WTC11 (cell line): ENCODE measurements at regions not wholly inside any gene's neighbourhood (a gene's known extent, or its start where the extent isn't known, plus 50 kb on each side); places are given as distances from the start of the nearest gene placed in this dataset.

Experiments
- ATAC-seq: fragments of 200-7000 bp; cut with Tn5 transposase; 2 replicates; pipeline ENCODE4 v1.10.0; 2021; ENCODE audit warnings: mild to moderate bottlenecking, moderate library complexity
- CTCF ChIA-PET: fragments of 300-600 bp; sonication (Branson Sonifier 250); formaldehyde crosslinking; loops from one replicate; lab custom pipeline; 2021; ENCODE audit warnings: antibody characterized with exemption; lab: Charles Lee
- POLR2A ChIA-PET: fragments of 350-600 bp; sonication (Branson Sonifier 250); formaldehyde crosslinking; loops from one replicate; lab custom pipeline; 2021; ENCODE audit warnings: antibody characterized with exemption; lab: Charles Lee
- DNase-seq: peaks from one replicate; pipeline ENCODE4 v3.0.0; 2021; ENCODE audit warnings: low spot score
- H3K27ac Mint-ChIP-seq: 2 replicates; pipeline ENCODE4 v1.8.0; 2021; ENCODE audit warnings: mixed read lengths
- H3K27me3 Mint-ChIP-seq: 2 replicates; pipeline ENCODE4 v1.8.0; 2021; ENCODE audit warnings: low read depth, mild to moderate bottlenecking, moderate library complexity, mixed read lengths
- H3K36me3 Mint-ChIP-seq: 2 replicates; pipeline ENCODE4 v1.8.0; 2021; ENCODE audit warnings: mixed read lengths
- H3K4me1 Mint-ChIP-seq: 2 replicates; pipeline ENCODE4 v1.8.0; 2022; ENCODE audit warnings: mixed read lengths
- H3K4me3 Mint-ChIP-seq: 2 replicates; pipeline ENCODE4 v1.8.0; 2021; ENCODE audit warnings: mild to moderate bottlenecking, moderate library complexity, mixed read lengths
- H3K9me3 Mint-ChIP-seq: 2 replicates; pipeline ENCODE4 v1.8.0; 2021; ENCODE audit warnings: mixed read lengths
- ATF1 ChIP-seq: sonication (generic); formaldehyde crosslinking; IDR thresholded peaks from 2 replicates; pipeline ENCODE4 v1.8.1; 2023; ENCODE audit warnings: mild to moderate bottlenecking, moderate library complexity, missing genetic modification reagents
- ATF2 ChIP-seq: sonication (generic); formaldehyde crosslinking; IDR thresholded peaks from 2 replicates; pipeline ENCODE4 v1.8.1; 2022; ENCODE audit warnings: low read depth, missing genetic modification reagents, borderline replicate concordance
- CREM ChIP-seq: sonication (generic); formaldehyde crosslinking; IDR thresholded peaks from 2 replicates; pipeline ENCODE4 v1.8.1; 2022; ENCODE audit warnings: mild to moderate bottlenecking, missing genetic modification reagents, moderate library complexity
- GTF2I ChIP-seq: fragments of 250-450 bp; sonication (Bioruptor Pico); conservative IDR thresholded peaks from 2 replicates; pipeline ENCODE4 v1.4.0; 2021; ENCODE audit warnings: mild to moderate bottlenecking
- JAZF1 ChIP-seq: fragments of 250-450 bp; sonication (Bioruptor Pico); IDR thresholded peaks from 2 replicates; pipeline ENCODE4 v1.9.0; 2021; ENCODE audit warnings: moderate library complexity, mild to moderate bottlenecking, inconsistent platforms
- JUN ChIP-seq: sonication (generic); formaldehyde crosslinking; IDR thresholded peaks from 2 replicates; pipeline ENCODE4 v1.8.0; 2023; ENCODE audit warnings: mild to moderate bottlenecking, missing genetic modification reagents
- NFYB ChIP-seq: sonication (generic); formaldehyde crosslinking; conservative IDR thresholded peaks from 2 replicates; pipeline ENCODE4 v1.8.0; 2022; ENCODE audit warnings: low read depth, missing genetic modification reagents
- RELA ChIP-seq: sonication (generic); formaldehyde crosslinking; IDR thresholded peaks from 2 replicates; pipeline ENCODE4 v1.8.1; 2022; ENCODE audit warnings: missing genetic modification reagents, mild to moderate bottlenecking, borderline replicate concordance
- SMAD3 ChIP-seq: sonication (generic); formaldehyde crosslinking; IDR thresholded peaks from 2 replicates; pipeline ENCODE4 v1.8.0; 2022; ENCODE audit warnings: missing genetic modification reagents, mild to moderate bottlenecking, borderline replicate concordance
- SMAD4 ChIP-seq: sonication (generic); formaldehyde crosslinking; IDR thresholded peaks from 2 replicates; pipeline ENCODE4 v1.8.0; 2022; ENCODE audit warnings: mild to moderate bottlenecking, missing genetic modification reagents
- TP53 ChIP-seq: sonication (generic); formaldehyde crosslinking; IDR thresholded peaks from 2 replicates; pipeline ENCODE4 v1.8.1; 2023; ENCODE audit warnings: mild to moderate bottlenecking, missing genetic modification reagents
- ZNF138 ChIP-seq: sonication (generic); formaldehyde crosslinking; conservative IDR thresholded peaks from 2 replicates; pipeline ENCODE4 v1.8.1; 2022; ENCODE audit warnings: mild to moderate bottlenecking, moderate library complexity, missing genetic modification reagents
- ZNF232 ChIP-seq: sonication (generic); formaldehyde crosslinking; IDR thresholded peaks from 2 replicates; pipeline ENCODE4 v1.8.0; 2022; ENCODE audit warnings: mild to moderate bottlenecking, missing genetic modification reagents
- ZNF396 ChIP-seq: fragments of 250-450 bp; sonication (Bioruptor Pico); IDR thresholded peaks from 2 replicates; pipeline ENCODE4 v1.8.0; 2021; ENCODE audit warnings: mild to moderate bottlenecking, moderate library complexity, borderline replicate concordance
- ZNF425 ChIP-seq: fragments of 250-450 bp; sonication (Bioruptor Pico); conservative IDR thresholded peaks from 2 replicates; pipeline ENCODE4 v1.9.0; 2021; ENCODE audit warnings: mild to moderate bottlenecking
- ZNF532 ChIP-seq: fragments of 250-450 bp; sonication (Bioruptor Pico); IDR thresholded peaks from 2 replicates; pipeline ENCODE4 v1.9.0; 2021; ENCODE audit warnings: mild to moderate bottlenecking, borderline replicate concordance
- TF ChIP-seq, protein P1 (sequence below): sonication (generic); formaldehyde crosslinking; IDR thresholded peaks from 2 replicates; pipeline ENCODE4 v1.8.0; 2022; ENCODE audit warnings: mild to moderate bottlenecking, missing genetic modification reagents
- TF ChIP-seq, protein P2 (sequence below): sonication (generic); formaldehyde crosslinking; IDR thresholded peaks from 2 replicates; pipeline ENCODE4 v1.8.1; 2023; ENCODE audit warnings: mild to moderate bottlenecking, missing genetic modification reagents

- TF ChIP-seq ATF2 (CRISPR knock-in tag) (no peak), ZNF396 (CRISPR knock-in tag) (no peak), SMAD4 (CRISPR knock-in tag) (no peak)
Observed at GRCh38 chr3:54042259-54042823, 80.0 kb upstream of the CACNA2D3 start (continued).

DNA sequence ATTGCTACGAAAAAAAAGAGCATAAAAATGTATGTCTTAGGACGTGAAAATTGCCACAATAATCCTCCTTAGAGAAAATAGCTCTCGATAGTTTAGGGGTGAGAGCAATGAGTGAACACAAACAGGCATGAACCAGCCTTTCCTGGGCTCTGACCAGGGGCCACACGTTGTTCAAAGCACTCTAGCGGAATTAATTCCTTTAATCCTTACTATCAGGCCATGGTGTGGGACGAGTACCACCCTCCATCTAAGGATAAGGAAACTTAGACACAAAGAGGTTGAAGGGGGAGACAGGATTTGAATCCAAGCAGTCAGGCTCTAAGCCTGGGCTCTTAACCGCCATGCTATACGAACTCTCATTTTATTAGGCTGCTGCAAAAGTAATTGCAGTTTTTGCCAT lies 81.9 kb upstream of the CACNA2D3 start:
- no peak overlapping the region for H3K4me3 Mint-ChIP-seq
- peaks cover 10% of the 10 kb centered on the region for H3K4me1 Mint-ChIP-seq
- H3K27me3 Mint-ChIP-seq, result no peaks in the 10 kb centered on the region
- H3K27ac Mint-ChIP-seq, result no peak overlapping the region
- DNase-seq (no peak), ATAC-seq (no peak)
- no peaks in the 10 kb centered on the region for H3K9me3 Mint-ChIP-seq
- ChIA-PET POLR2A (no interaction called here), CTCF (no interaction called here)
- TF ChIP-seq NFYB (CRISPR knock-in tag), result no peak
- TF ChIP-seq CREM (CRISPR knock-in tag), result no peak
- TF ChIP-seq SMAD3 (CRISPR knock-in tag), result no peak
- TF ChIP-seq JUN, result no peak
- TF ChIP-seq ZNF138, result no peak
- no peak for TF ChIP-seq JAZF1 (CRISPR knock-in tag)
- TF ChIP-seq, protein P1, sequence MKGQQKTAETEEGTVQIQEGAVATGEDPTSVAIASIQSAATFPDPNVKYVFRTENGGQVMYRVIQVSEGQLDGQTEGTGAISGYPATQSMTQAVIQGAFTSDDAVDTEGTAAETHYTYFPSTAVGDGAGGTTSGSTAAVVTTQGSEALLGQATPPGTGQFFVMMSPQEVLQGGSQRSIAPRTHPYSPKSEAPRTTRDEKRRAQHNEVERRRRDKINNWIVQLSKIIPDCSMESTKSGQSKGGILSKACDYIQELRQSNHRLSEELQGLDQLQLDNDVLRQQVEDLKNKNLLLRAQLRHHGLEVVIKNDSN, result no peak
- no peak for TF ChIP-seq ZNF425 (CRISPR knock-in tag)
- TF ChIP-seq TP53 (CRISPR knock-in tag), result no peak
- TF ChIP-seq ZNF532 (CRISPR knock-in tag), result no peak
- TF ChIP-seq ATF1 (CRISPR knock-in tag), result no peak
- TF ChIP-seq, protein P2, sequence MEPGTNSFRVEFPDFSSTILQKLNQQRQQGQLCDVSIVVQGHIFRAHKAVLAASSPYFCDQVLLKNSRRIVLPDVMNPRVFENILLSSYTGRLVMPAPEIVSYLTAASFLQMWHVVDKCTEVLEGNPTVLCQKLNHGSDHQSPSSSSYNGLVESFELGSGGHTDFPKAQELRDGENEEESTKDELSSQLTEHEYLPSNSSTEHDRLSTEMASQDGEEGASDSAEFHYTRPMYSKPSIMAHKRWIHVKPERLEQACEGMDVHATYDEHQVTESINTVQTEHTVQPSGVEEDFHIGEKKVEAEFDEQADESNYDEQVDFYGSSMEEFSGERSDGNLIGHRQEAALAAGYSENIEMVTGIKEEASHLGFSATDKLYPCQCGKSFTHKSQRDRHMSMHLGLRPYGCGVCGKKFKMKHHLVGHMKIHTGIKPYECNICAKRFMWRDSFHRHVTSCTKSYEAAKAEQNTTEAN, result no peak
- no peak for TF ChIP-seq GTF2I (CRISPR knock-in tag)
- TF ChIP-seq RELA (CRISPR knock-in tag), result no peak
- TF ChIP-seq ZNF232 (CRISPR knock-in tag), result no peak
- no peaks in the 10 kb centered on the region for H3K36me3 Mint-ChIP-seq
